Pulmonary artery endothelial cell (primary cell): ENCODE measurements at regions not wholly inside any gene's neighbourhood (a gene's known extent, or its start where the extent isn't known, plus 50 kb on each side); places are given as distances from the start of the nearest gene placed in this dataset.
A peak's percentile ranks its signal among the peaks of the same experiment; 100 is the strongest.
"Not testable (repeated sequence)": the region's sequence is repeated elsewhere in the genome, so short reads cannot be mapped to it uniquely, and the experiment has no call there.

Source experiments
- DNase-seq: peaks from one replicate; pipeline ENCODE4 v3.0.0-alpha.2; 2011; ENCODE audit warnings: low read depth, low spot score

GRCh38 chr20:52098186-52098585 lies 93.4 kb downstream of the ZFP64 start:
- DNase-seq: no peak

GRCh38 chr20:52096117-52096516 lies 95.5 kb downstream of the ZFP64 start:
- DNase-seq: no peak

GRCh38 chr20:52094693-52095092 lies 96.9 kb downstream of the ZFP64 start:
- no peak for DNase-seq

- DNase-seq: no peak
Measured at GRCh38 chr20:52093575-52093974, 98.0 kb downstream of the ZFP64 start.

GRCh38 chr20:52090035-52090434 lies 101.5 kb downstream of the ZFP64 start:
- DNase-seq: no peak

GRCh38 chr20:52087471-52087870 lies 104.1 kb downstream of the ZFP64 start:
- DNase-seq: no peak

GRCh38 chr20:52086878-52087277 lies 104.7 kb downstream of the ZFP64 start:
- no peak for DNase-seq

- DNase-seq: no peak
Measured at GRCh38 chr20:52084727-52085126, 106.9 kb downstream of the ZFP64 start.

GRCh38 chr20:52083627-52084232 lies 107.8 kb downstream of the ZFP64 start:
- peak; percentile 45 for DNase-seq

GRCh38 chr20:52082612-52083011 lies 109.0 kb downstream of the ZFP64 start:
- no peak for DNase-seq

- DNase-seq: no peak
Measured at GRCh38 chr20:52081791-52082190, 109.8 kb downstream of the ZFP64 start.

- DNase-seq: no peak
Measured at GRCh38 chr20:52081066-52081465, 110.5 kb downstream of the ZFP64 start.

GRCh38 chr20:52078289-52078688 lies 113.3 kb downstream of the ZFP64 start:
- no peak for DNase-seq

- DNase-seq: no peak
Measured at GRCh38 chr20:52076164-52076563, 115.4 kb downstream of the ZFP64 start.

- DNase-seq: no peak
Measured at GRCh38 chr20:52075400-52075799, 116.2 kb downstream of the ZFP64 start.

- no peak for DNase-seq
Measured at GRCh38 chr20:52071136-52071535, 120.4 kb downstream of the ZFP64 start.

- no peak for DNase-seq
Measured at GRCh38 chr20:52064931-52065330, 126.6 kb downstream of the ZFP64 start.

GRCh38 chr20:52062452-52063209 lies 128.9 kb downstream of the ZFP64 start:
- no peak for DNase-seq

- DNase-seq: peak; percentile 30
Measured at GRCh38 chr20:52060794-52061714, 130.5 kb downstream of the ZFP64 start.

- DNase-seq: not testable (repeated sequence)
Measured at GRCh38 chr20:52057133-52057532, 134.4 kb downstream of the ZFP64 start.

- no peak for DNase-seq
Measured at GRCh38 chr20:52056203-52057062, 135.1 kb downstream of the ZFP64 start.
